ENCODE measurements at regions not wholly inside any gene's neighbourhood (a gene's known extent, or its start where the extent isn't known, plus 50 kb on each side); places are given as distances from the start of the nearest gene placed in this dataset.

GRCh38 chr5:102603670-102604069 lies 104.9 kb upstream of the SLCO6A1 start:
- TF ChIP-seq SIN3A (IDR thresholded peaks at IDR 0.05; ENCODE audit: low read depth, low read length) (no peak), MTA3 (IDR thresholded peaks at IDR 0.05; ENCODE audit: borderline replicate concordance, low read length) (no peak)

Measured in GM12878 (cell line).